Keratinocyte (primary cell): ENCODE measurements at regions not wholly inside any gene's neighbourhood (a gene's known extent, or its start where the extent isn't known, plus 50 kb on each side); places are given as distances from the start of the nearest gene placed in this dataset.
"Not testable (repeated sequence)": the region's sequence is repeated elsewhere in the genome, so short reads cannot be mapped to it uniquely, and the experiment has no call there.

Experiments
- DNase-seq: peaks from one replicate; pipeline ENCODE4 v3.0.0-alpha.2; 2011; ENCODE audit warnings: low read depth, missing footprints, low spot score
- FAIRE-seq: peaks from 2 replicates; lab custom pipeline; 2011; peaks lifted over from hg19 to GRCh38; lab: Jason Lieb, UNC
- H2AFZ ChIP-seq: 2 replicates; pipeline ENCODE4 v1.6.0; 2012; ENCODE audit warnings: low read length, control low read depth, inconsistent platforms; ENCODE audit not compliant: control insufficient read depth
- H3K27ac ChIP-seq: 2 replicates; pipeline ENCODE4 v1.5.1; 2011; ENCODE audit warnings: low read length; ENCODE audit not compliant: control insufficient read depth, insufficient read depth
- H3K27me3 ChIP-seq: 3 replicates; pipeline ENCODE4 v1.6.0; 2011; ENCODE audit warnings: low read length; ENCODE audit not compliant: control insufficient read depth, insufficient read depth; ENCODE audit errors: extremely low read depth
- H3K36me3 ChIP-seq, 2 experiments: 2 replicates in 1 of 2; 3 replicates in 1 of 2; pipeline ENCODE4 v1.5.1; 2011; ENCODE audit warnings: low read length in 2 of 2, mild to moderate bottlenecking in 1 of 2; ENCODE audit not compliant: control insufficient read depth in 2 of 2, insufficient read depth in 2 of 2; ENCODE audit errors: extremely low read depth in 1 of 2
- H3K4me1 ChIP-seq: 3 replicates; pipeline ENCODE4 v1.5.1; 2011; ENCODE audit warnings: low read length; ENCODE audit not compliant: control insufficient read depth, insufficient read depth; ENCODE audit errors: extremely low read depth
- H3K4me2 ChIP-seq: 3 replicates; pipeline ENCODE4 v1.6.0; 2011; ENCODE audit warnings: low read depth, low read length; ENCODE audit not compliant: control insufficient read depth, insufficient read depth; ENCODE audit errors: extremely low read depth
- H3K4me3 ChIP-seq, 3 experiments: fragments of 200-600 bp in 1 of 3; sonication (generic) in 1 of 3; 2 replicates in 2 of 3; 3 replicates in 1 of 3; pipeline ENCODE4 v1.5.1; 2011 to 2016; ENCODE audit warnings: low read length in 3 of 3, mild to moderate bottlenecking in 3 of 3, control low read depth in 2 of 3, inconsistent platforms in 1 of 3, low read depth in 1 of 3, mixed read lengths in 1 of 3, mixed run types in 1 of 3, moderate library complexity in 1 of 3; ENCODE audit not compliant: control insufficient read depth in 2 of 3, insufficient read depth in 2 of 3; ENCODE audit errors: extremely low read depth in 1 of 3
- H3K79me2 ChIP-seq: 2 replicates; pipeline ENCODE4 v1.6.0; 2012; ENCODE audit warnings: low read length; ENCODE audit not compliant: control insufficient read depth, insufficient read depth
- H3K9ac ChIP-seq: 3 replicates; pipeline ENCODE4 v1.6.0; 2011; ENCODE audit warnings: low read length; ENCODE audit not compliant: control insufficient read depth, insufficient read depth; ENCODE audit errors: extremely low read depth
- H3K9me1 ChIP-seq: 3 replicates; pipeline ENCODE4 v1.6.0; 2011; ENCODE audit warnings: low read length; ENCODE audit not compliant: control insufficient read depth, insufficient read depth; ENCODE audit errors: extremely low read depth
- H3K9me3 ChIP-seq: 2 replicates; pipeline ENCODE4 v1.5.1; 2012; ENCODE audit warnings: low read depth, low read length; ENCODE audit not compliant: control insufficient read depth
- H4K20me1 ChIP-seq: 3 replicates; pipeline ENCODE4 v1.6.0; 2011; ENCODE audit warnings: low read length; ENCODE audit not compliant: control insufficient read depth, insufficient read depth; ENCODE audit errors: extremely low read depth
- CTCF ChIP-seq, 3 experiments: IDR thresholded peaks in 1 of 3; conservative IDR thresholded peaks in 1 of 3; optimal IDR thresholded peaks in 1 of 3; 2 replicates in 2 of 3; 3 replicates in 1 of 3; pipeline versions ENCODE3 to v1.5.1; 2011; ENCODE audit warnings: low read length in 3 of 3, mild to moderate bottlenecking in 3 of 3, moderate library complexity in 2 of 3, control low read depth in 1 of 3, inconsistent platforms in 1 of 3; ENCODE audit not compliant: insufficient read depth in 2 of 3; ENCODE audit errors: extremely low read depth in 1 of 3
- dilution Hi-C: fragments of 300-500 bp; cut with MboI; formaldehyde crosslinking; loops from one replicate; pipeline ENCODE4 v1.7.0; 2020; ENCODE audit warnings: low sequenced_read_pairs; ENCODE audit not compliant: extremely low pct_ligation_motif_present

GRCh38 chr5:1601565-1601964 lies 77.8 kb upstream of the LPCAT1 start:
- not testable (repeated sequence) for FAIRE-seq

GRCh38 chr5:1598950-1599737 lies 75.4 kb upstream of the LPCAT1 start:
- H3K4me1 ChIP-seq, H3K36me3 ChIP-seq, dilution Hi-C loops, H2AFZ ChIP-seq, H3K4me2 ChIP-seq, H3K27me3 ChIP-seq, H3K27ac ChIP-seq, H3K9me1 ChIP-seq, H3K79me2 ChIP-seq, H4K20me1 ChIP-seq, H3K9me3 ChIP-seq, H3K9ac ChIP-seq, H3K4me3 ChIP-seq, DNase-seq: not testable (repeated sequence)
- peak in 2 of 3 experiments; percentile 11 to 14 for TF ChIP-seq CTCF (optimal IDR thresholded peaks at IDR 0.05 in 1 of 3, IDR thresholded peaks at IDR 0.05 in 1 of 3, conservative IDR thresholded peaks at IDR 0.05 in 1 of 3; ENCODE audit: extremely low read depth in 1 of 3, insufficient read depth in 2 of 3, low read length in 3 of 3)
- FAIRE-seq, result peak; percentile 34

More at GRCh38 chr5:1601565-1601964, 77.8 kb upstream of the LPCAT1 start:
- H4K20me1 ChIP-seq, H2AFZ ChIP-seq, H3K79me2 ChIP-seq, H3K4me1 ChIP-seq, H3K4me2 ChIP-seq, H3K27me3 ChIP-seq, H3K27ac ChIP-seq, dilution Hi-C loops, H3K9ac ChIP-seq, H3K36me3 ChIP-seq, H3K9me1 ChIP-seq, H3K9me3 ChIP-seq, H3K4me3 ChIP-seq: not testable (repeated sequence)
- TF ChIP-seq CTCF (optimal IDR thresholded peaks at IDR 0.05 in 1 of 3, IDR thresholded peaks at IDR 0.05 in 1 of 3, conservative IDR thresholded peaks at IDR 0.05 in 1 of 3; ENCODE audit: extremely low read depth in 1 of 3, insufficient read depth in 2 of 3, low read length in 3 of 3), result peak; percentile 18 to 64 (median 59)
- DNase-seq, result peak; percentile 15

GRCh38 chr5:1597093-1597473 lies 73.3 kb upstream of the LPCAT1 start:
- H3K27ac ChIP-seq, H3K4me2 ChIP-seq, H3K79me2 ChIP-seq: not testable (repeated sequence)

GRCh38 chr5:1596462-1597092 lies 72.8 kb upstream of the LPCAT1 start:
- FAIRE-seq, result not testable (repeated sequence)

More at GRCh38 chr5:1597093-1597473, 73.3 kb upstream of the LPCAT1 start:
- H4K20me1 ChIP-seq, H3K9me1 ChIP-seq, H3K4me1 ChIP-seq, DNase-seq, H3K36me3 ChIP-seq, FAIRE-seq, dilution Hi-C loops, H3K27me3 ChIP-seq, H3K9me3 ChIP-seq, H2AFZ ChIP-seq: not testable (repeated sequence)
- H3K9ac ChIP-seq, result peak overlapping the region; percentile 37
- peak overlapping the region in 1 of 3 experiments; percentile 49 for H3K4me3 ChIP-seq

More at GRCh38 chr5:1596462-1597092, 72.8 kb upstream of the LPCAT1 start:
- H3K36me3 ChIP-seq, H3K79me2 ChIP-seq, H3K4me1 ChIP-seq, H3K9me3 ChIP-seq, H2AFZ ChIP-seq, H3K9me1 ChIP-seq, H4K20me1 ChIP-seq, H3K27me3 ChIP-seq, H3K27ac ChIP-seq, H3K4me2 ChIP-seq, H3K9ac ChIP-seq, DNase-seq, dilution Hi-C loops, H3K4me3 ChIP-seq: not testable (repeated sequence)
